SJSA1 (cell line): ENCODE measurements at regions not wholly inside any gene's neighbourhood (a gene's known extent, or its start where the extent isn't known, plus 50 kb on each side); places are given as distances from the start of the nearest gene placed in this dataset.
A peak's percentile ranks its signal among the peaks of the same experiment; 100 is the strongest.

Source experiments
- DNase-seq, 2 experiments: peaks; one replicate each; pipeline ENCODE4 v3.0.0-alpha.2; 2015 to 2020; ENCODE audit warnings: low spot score in 2 of 2, low read depth in 1 of 2
- H3K27ac ChIP-seq: fragments of 250-450 bp; sonication (Bioruptor Pico); 2 replicates; pipeline ENCODE4 v1.5.1; 2020; ENCODE audit warnings: mild to moderate bottlenecking, moderate library complexity
- H3K27me3 ChIP-seq: fragments of 250-450 bp; sonication (Bioruptor Pico); replicated peaks from 2 replicates; pipeline ENCODE4 v1.5.1; 2020; ENCODE audit warnings: mild to moderate bottlenecking, moderate library complexity
- H3K36me3 ChIP-seq: fragments of 250-450 bp; sonication (Bioruptor Pico); 2 replicates; pipeline ENCODE4 v1.5.1; 2020; ENCODE audit warnings: mild to moderate bottlenecking
- H3K4me1 ChIP-seq: fragments of 250-450 bp; sonication (Bioruptor Pico); replicated peaks from 2 replicates; pipeline ENCODE4 v1.6.1; 2021; ENCODE audit warnings: mild to moderate bottlenecking
- H3K4me3 ChIP-seq: fragments of 250-450 bp; sonication (Bioruptor Pico); 2 replicates; pipeline ENCODE4 v1.5.1; 2020; ENCODE audit warnings: mild to moderate bottlenecking
- H3K9me3 ChIP-seq: fragments of 250-450 bp; sonication (Bioruptor Pico); replicated peaks from 2 replicates; pipeline ENCODE4 v1.5.1; 2020; ENCODE audit warnings: mild to moderate bottlenecking

GRCh38 chr12:93181409-93181965, 196.2 kb upstream of the NUDT4 start:
- DNase-seq: no peak
- no peak overlapping the region for H3K4me3 ChIP-seq
- H3K9me3 ChIP-seq: no peaks in the 10 kb centered on the region
- H3K36me3 ChIP-seq: no peaks in the 10 kb centered on the region
- H3K4me1 ChIP-seq: peaks cover 19% of the 10 kb centered on the region
- no peak overlapping the region for H3K27ac ChIP-seq
- H3K27me3 ChIP-seq: no peaks in the 10 kb centered on the region

- Histone ChIP-seq H3K27ac (no peak overlapping the region), H3K27me3 (no peaks in the 10 kb centered on the region), H3K4me3 (no peak overlapping the region), H3K9me3 (no peaks in the 10 kb centered on the region), H3K36me3 (no peaks in the 10 kb centered on the region), H3K4me1 (no peaks in the 10 kb centered on the region)
- no peak for DNase-seq
These were observed 193.6 kb upstream of the NUDT4 start for GRCh38 chr12:93183940-93184671.

- Histone ChIP-seq H3K4me3 (no peak overlapping the region), H3K27ac (no peak overlapping the region), H3K9me3 (no peaks in the 10 kb centered on the region), H3K36me3 (no peaks in the 10 kb centered on the region), H3K27me3 (no peaks in the 10 kb centered on the region), H3K4me1 (no peaks in the 10 kb centered on the region)
- no peak for DNase-seq
These were observed 192.9 kb upstream of the NUDT4 start for GRCh38 chr12:93184672-93185368.

GRCh38 chr12:93185369-93185741, 192.4 kb upstream of the NUDT4 start:
- Histone ChIP-seq H3K9me3 (no peaks in the 10 kb centered on the region), H3K4me3 (no peak overlapping the region), H3K27me3 (no peaks in the 10 kb centered on the region), H3K36me3 (no peaks in the 10 kb centered on the region), H3K4me1 (no peaks in the 10 kb centered on the region), H3K27ac (no peak overlapping the region)
- no peak for DNase-seq

GRCh38 chr12:93186131-93186530, 191.6 kb upstream of the NUDT4 start:
- Histone ChIP-seq H3K27ac (no peak overlapping the region), H3K27me3 (no peaks in the 10 kb centered on the region), H3K9me3 (no peaks in the 10 kb centered on the region), H3K4me1 (no peaks in the 10 kb centered on the region), H3K36me3 (no peaks in the 10 kb centered on the region), H3K4me3 (no peak overlapping the region)
- DNase-seq: no peak

GRCh38 chr12:93186621-93187020, 191.1 kb upstream of the NUDT4 start:
- Histone ChIP-seq H3K9me3 (no peaks in the 10 kb centered on the region), H3K4me1 (no peaks in the 10 kb centered on the region), H3K4me3 (no peak overlapping the region), H3K27ac (no peak overlapping the region), H3K36me3 (no peaks in the 10 kb centered on the region), H3K27me3 (no peaks in the 10 kb centered on the region)
- no peak for DNase-seq

GRCh38 chr12:93191423-93191822, 186.3 kb upstream of the NUDT4 start:
- Histone ChIP-seq H3K36me3 (no peaks in the 10 kb centered on the region), H3K27me3 (no peaks in the 10 kb centered on the region), H3K4me1 (no peaks in the 10 kb centered on the region), H3K9me3 (no peaks in the 10 kb centered on the region; the same call in 1 of the 2 replicates), H3K27ac (no peak overlapping the region), H3K4me3 (no peak overlapping the region)
- DNase-seq: no peak

- Histone ChIP-seq H3K36me3 (no peaks in the 10 kb centered on the region), H3K27me3 (no peaks in the 10 kb centered on the region), H3K4me1 (peaks cover 2% of the 10 kb centered on the region), H3K4me3 (no peak overlapping the region), H3K9me3 (no peaks in the 10 kb centered on the region; the same call in 1 of the 2 replicates), H3K27ac (no peak overlapping the region)
- DNase-seq: no peak
These were observed 185.8 kb upstream of the NUDT4 start for GRCh38 chr12:93191956-93192355.

GRCh38 chr12:93192878-93193277, 184.8 kb upstream of the NUDT4 start:
- Histone ChIP-seq H3K27me3 (no peaks in the 10 kb centered on the region), H3K4me1 (peaks cover 11% of the 10 kb centered on the region), H3K27ac (no peak overlapping the region), H3K9me3 (no peaks in the 10 kb centered on the region; the same call in 1 of the 2 replicates), H3K4me3 (no peak overlapping the region), H3K36me3 (no peaks in the 10 kb centered on the region)
- no peak for DNase-seq

GRCh38 chr12:93195511-93195910, 182.2 kb upstream of the NUDT4 start:
- no peak for DNase-seq
- H3K4me1 ChIP-seq: peaks cover 17% of the 10 kb centered on the region
- H3K4me3 ChIP-seq: no peak overlapping the region

GRCh38 chr12:93197067-93197593, 180.6 kb upstream of the NUDT4 start:
- no peak overlapping the region for H3K4me3 ChIP-seq
- H3K9me3 ChIP-seq: no peaks in the 10 kb centered on the region; the same call in 1 of the 2 replicates
- H3K27ac ChIP-seq: no peak overlapping the region
- no peaks in the 10 kb centered on the region for H3K27me3 ChIP-seq
- DNase-seq: no peak
- H3K4me1 ChIP-seq: peaks cover 17% of the 10 kb centered on the region
- no peaks in the 10 kb centered on the region for H3K36me3 ChIP-seq

More at GRCh38 chr12:93195511-93195910, 182.2 kb upstream of the NUDT4 start:
- no peaks in the 10 kb centered on the region for H3K36me3 ChIP-seq
- H3K27me3 ChIP-seq: no peaks in the 10 kb centered on the region
- no peaks in the 10 kb centered on the region; the same call in 1 of the 2 replicates for H3K9me3 ChIP-seq
- no peak overlapping the region for H3K27ac ChIP-seq

- H3K36me3 ChIP-seq: no peaks in the 10 kb centered on the region
- no peak overlapping the region for H3K4me3 ChIP-seq
- no peaks in the 10 kb centered on the region for H3K9me3 ChIP-seq
- peaks cover 17% of the 10 kb centered on the region for H3K4me1 ChIP-seq
- DNase-seq: peak in 1 of 2 experiments; percentile 62
- H3K27ac ChIP-seq: no peak overlapping the region
- no peaks in the 10 kb centered on the region for H3K27me3 ChIP-seq
These were observed 179.6 kb upstream of the NUDT4 start for GRCh38 chr12:93198086-93198485.

GRCh38 chr12:93199831-93200236, 177.9 kb upstream of the NUDT4 start:
- Histone ChIP-seq H3K4me3 (no peak overlapping the region), H3K27me3 (no peaks in the 10 kb centered on the region), H3K27ac (no peak overlapping the region), H3K9me3 (no peaks in the 10 kb centered on the region), H3K36me3 (no peaks in the 10 kb centered on the region), H3K4me1 (peaks cover 27% of the 10 kb centered on the region)
- DNase-seq: no peak
